ENCODE measurements at regions not wholly inside any gene's neighbourhood (a gene's known extent, or its start where the extent isn't known, plus 50 kb on each side); places are given as distances from the start of the nearest gene placed in this dataset.

DNA sequence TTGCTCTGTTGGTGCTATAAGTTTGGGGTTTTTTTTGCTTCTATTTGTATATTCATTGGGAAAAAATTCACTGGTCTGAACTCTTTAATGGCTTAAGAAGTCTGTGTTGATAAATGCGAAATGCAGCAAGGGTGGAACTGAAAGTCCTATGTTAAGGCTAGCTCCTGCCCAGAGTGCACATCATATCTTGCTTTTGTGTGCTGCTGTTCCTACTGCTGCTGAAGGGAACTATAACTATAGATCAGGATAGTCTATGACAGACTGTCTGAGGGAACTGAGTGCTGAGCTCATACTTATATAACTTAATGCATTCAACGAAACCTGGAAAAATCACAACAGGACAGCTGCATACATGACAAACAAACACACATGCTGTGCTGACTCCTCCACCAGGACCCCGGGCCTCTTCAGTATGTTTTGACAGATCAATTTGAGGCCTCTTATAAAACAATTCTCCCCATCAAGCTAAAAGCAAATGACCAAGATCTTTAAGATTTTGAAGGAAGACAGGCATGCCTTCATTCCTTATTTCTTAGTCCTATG lies 1031.5 kb upstream of the ADGRL2 start:
- TF ChIP-seq, protein P1, sequence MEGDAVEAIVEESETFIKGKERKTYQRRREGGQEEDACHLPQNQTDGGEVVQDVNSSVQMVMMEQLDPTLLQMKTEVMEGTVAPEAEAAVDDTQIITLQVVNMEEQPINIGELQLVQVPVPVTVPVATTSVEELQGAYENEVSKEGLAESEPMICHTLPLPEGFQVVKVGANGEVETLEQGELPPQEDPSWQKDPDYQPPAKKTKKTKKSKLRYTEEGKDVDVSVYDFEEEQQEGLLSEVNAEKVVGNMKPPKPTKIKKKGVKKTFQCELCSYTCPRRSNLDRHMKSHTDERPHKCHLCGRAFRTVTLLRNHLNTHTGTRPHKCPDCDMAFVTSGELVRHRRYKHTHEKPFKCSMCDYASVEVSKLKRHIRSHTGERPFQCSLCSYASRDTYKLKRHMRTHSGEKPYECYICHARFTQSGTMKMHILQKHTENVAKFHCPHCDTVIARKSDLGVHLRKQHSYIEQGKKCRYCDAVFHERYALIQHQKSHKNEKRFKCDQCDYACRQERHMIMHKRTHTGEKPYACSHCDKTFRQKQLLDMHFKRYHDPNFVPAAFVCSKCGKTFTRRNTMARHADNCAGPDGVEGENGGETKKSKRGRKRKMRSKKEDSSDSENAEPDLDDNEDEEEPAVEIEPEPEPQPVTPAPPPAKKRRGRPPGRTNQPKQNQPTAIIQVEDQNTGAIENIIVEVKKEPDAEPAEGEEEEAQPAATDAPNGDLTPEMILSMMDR (IDR thresholded peaks at IDR 0.05; ENCODE audit: insufficient read depth in 1 of 2, low read depth in 1 of 2, low read length in 1 of 2, severe bottlenecking in 1 of 2, unreplicated experiment in 1 of 2) = no peak
- no peaks in the 10 kb centered on the region for H3K27me3 Mint-ChIP-seq (ENCODE audit: insufficient read depth, unreplicated experiment)
- no peaks in the 10 kb centered on the region for H3K36me3 Mint-ChIP-seq (ENCODE audit: insufficient read depth, unreplicated experiment)
- no peak for DNase-seq
- Histone ChIP-seq H3K4me3 (ENCODE audit: low read depth, low read length) (no peak overlapping the region), H3K4me1 (no peaks in the 10 kb centered on the region), H3K36me3 (ENCODE audit: control insufficient read depth, insufficient read depth, low read length) (no peaks in the 10 kb centered on the region), H3K9me3 (no peaks in the 10 kb centered on the region), H3K27me3 (replicated peaks; ENCODE audit: control insufficient read depth, insufficient read depth, low read length) (no peaks in the 10 kb centered on the region)
- POLR2A ChIA-PET = no interaction called here
- no TSS peak for BruUV-seq (replicated peaks)
- H3K27ac Mint-ChIP-seq (ENCODE audit: unreplicated experiment) = no peak overlapping the region
- CTCF ChIA-PET = no interaction called here
- intact Hi-C loops (cut with micrococcal nuclease; ENCODE audit: unreplicated experiment) = loop anchor here (5.0 kb wide), 1 partner anchor 552 kb away; no protein-coding TSS in a partner anchor
- H3K4me3 Mint-ChIP-seq (ENCODE audit: unreplicated experiment) = no peak overlapping the region
- H3K9me3 Mint-ChIP-seq (ENCODE audit: unreplicated experiment) = no peaks in the 10 kb centered on the region
- H3K4me1 Mint-ChIP-seq (ENCODE audit: low read depth, unreplicated experiment) = no peaks in the 10 kb centered on the region

DNA sequence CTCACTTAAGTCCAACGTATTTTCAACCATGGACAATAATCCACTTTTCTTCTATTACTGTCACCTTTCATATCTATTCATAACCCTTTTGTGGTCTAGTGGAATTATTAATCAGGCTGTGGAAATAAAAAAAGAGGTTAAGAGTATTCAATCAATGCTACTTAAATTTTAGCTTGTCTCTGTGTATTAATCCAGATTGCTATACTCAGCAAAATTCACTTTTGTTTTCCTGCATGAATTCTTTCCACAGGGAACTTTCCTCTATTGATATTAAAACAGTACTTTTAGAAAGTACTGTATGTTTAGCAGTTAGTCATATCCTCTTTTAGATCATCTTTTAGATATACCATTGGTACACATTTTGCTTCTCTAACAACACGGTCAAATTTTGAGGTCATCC lies 1033.0 kb upstream of the ADGRL2 start:
- ChIA-PET CTCF (no interaction called here), POLR2A (no interaction called here)
- H3K36me3 Mint-ChIP-seq (ENCODE audit: insufficient read depth, unreplicated experiment) = no peaks in the 10 kb centered on the region
- H3K9me3 ChIP-seq = no peaks in the 10 kb centered on the region
- H3K27me3 Mint-ChIP-seq (ENCODE audit: insufficient read depth, unreplicated experiment) = no peaks in the 10 kb centered on the region
- intact Hi-C loops (cut with micrococcal nuclease; ENCODE audit: unreplicated experiment) = loop anchor here (5.0 kb wide), 1 partner anchor 550 kb away; no protein-coding TSS in a partner anchor
- no TSS peak for BruUV-seq (replicated peaks)
- no peaks in the 10 kb centered on the region for H3K27me3 ChIP-seq (replicated peaks; ENCODE audit: control insufficient read depth, insufficient read depth, low read length)
- H3K4me1 ChIP-seq = no peaks in the 10 kb centered on the region
- H3K27ac Mint-ChIP-seq (ENCODE audit: unreplicated experiment) = no peak overlapping the region
- H3K4me1 Mint-ChIP-seq (ENCODE audit: low read depth, unreplicated experiment) = no peaks in the 10 kb centered on the region
- H3K36me3 ChIP-seq (ENCODE audit: control insufficient read depth, insufficient read depth, low read length) = no peaks in the 10 kb centered on the region
- TF ChIP-seq, protein P1 (IDR thresholded peaks at IDR 0.05; ENCODE audit: insufficient read depth in 1 of 2, low read depth in 1 of 2, low read length in 1 of 2, severe bottlenecking in 1 of 2, unreplicated experiment in 1 of 2) = no peak
- no peak overlapping the region for H3K4me3 ChIP-seq (ENCODE audit: low read depth, low read length)
- no peaks in the 10 kb centered on the region for H3K9me3 Mint-ChIP-seq (ENCODE audit: unreplicated experiment)
- no peak overlapping the region for H3K4me3 Mint-ChIP-seq (ENCODE audit: unreplicated experiment)
- DNase-seq = no peak

DNA sequence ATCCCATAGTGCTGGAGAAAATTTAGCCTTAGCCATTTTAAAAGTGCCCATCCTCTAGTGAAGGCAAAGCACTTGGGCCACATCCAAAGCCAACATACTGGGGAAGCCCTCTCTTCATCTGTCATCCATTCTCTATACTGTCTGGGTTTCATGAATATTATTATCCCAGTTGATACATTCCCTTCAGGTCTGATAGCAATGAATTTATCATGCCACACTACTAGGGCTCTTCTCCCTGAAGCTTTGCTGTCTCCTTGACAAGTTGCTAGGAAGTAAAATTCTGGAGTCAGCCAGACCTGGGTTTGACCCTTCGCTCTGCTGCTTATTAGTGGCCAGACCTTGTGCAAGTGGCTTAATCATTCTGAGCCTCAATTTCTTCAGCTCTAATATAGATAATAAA lies 1041.4 kb upstream of the ADGRL2 start:
- Mint-ChIP-seq H3K27ac (ENCODE audit: unreplicated experiment) (no peak overlapping the region), H3K36me3 (ENCODE audit: insufficient read depth, unreplicated experiment) (no peaks in the 10 kb centered on the region), H3K27me3 (ENCODE audit: insufficient read depth, unreplicated experiment) (no peaks in the 10 kb centered on the region), H3K4me1 (ENCODE audit: low read depth, unreplicated experiment) (no peaks in the 10 kb centered on the region), H3K4me3 (ENCODE audit: unreplicated experiment) (no peak overlapping the region), H3K9me3 (ENCODE audit: unreplicated experiment) (no peaks in the 10 kb centered on the region)
- no peak overlapping the region for H3K4me3 ChIP-seq (ENCODE audit: low read depth, low read length)
- H3K9me3 ChIP-seq = no peaks in the 10 kb centered on the region
- no peak for DNase-seq
- no peaks in the 10 kb centered on the region for H3K27me3 ChIP-seq (replicated peaks; ENCODE audit: control insufficient read depth, insufficient read depth, low read length)
- POLR2A ChIA-PET = no interaction called here
- no peaks in the 10 kb centered on the region for H3K4me1 ChIP-seq
- H3K36me3 ChIP-seq (ENCODE audit: control insufficient read depth, insufficient read depth, low read length) = no peaks in the 10 kb centered on the region
- TF ChIP-seq, protein P1 (IDR thresholded peaks at IDR 0.05; ENCODE audit: insufficient read depth in 1 of 2, low read depth in 1 of 2, low read length in 1 of 2, severe bottlenecking in 1 of 2, unreplicated experiment in 1 of 2) = no peak
- CTCF ChIA-PET = no interaction called here
- intact Hi-C loops (cut with micrococcal nuclease; ENCODE audit: unreplicated experiment) = no loop called here
- BruUV-seq (replicated peaks) = no TSS peak

Measured in Caco-2 (cell line).